ENCODE measurements at regions not wholly inside any gene's neighbourhood (a gene's known extent, or its start where the extent isn't known, plus 50 kb on each side); places are given as distances from the start of the nearest gene placed in this dataset.

GRCh38 chr12:92606956-92607355 lies 95.8 kb upstream of the PLEKHG7 start:
- TF ChIP-seq REST (IDR thresholded peaks at IDR 0.05; ENCODE audit: low read depth, low read length) (no peak), FOS (IDR thresholded peaks at IDR 0.05; ENCODE audit: borderline replicate concordance, extremely low read depth, insufficient read length) (no peak), BACH1 (IDR thresholded peaks at IDR 0.05; ENCODE audit: borderline replicate concordance) (no peak), EP300 (IDR thresholded peaks at IDR 0.05; ENCODE audit: borderline replicate concordance in 1 of 2, control insufficient read depth in 1 of 2, low read depth in 2 of 2, low read length in 2 of 2) (no peak), POLR2A (IDR thresholded peaks at IDR 0.05; ENCODE audit: low read depth, low read length) (no peak), BCL11A (IDR thresholded peaks at IDR 0.05; ENCODE audit: low read depth, low read length) (no peak), CEBPZ (IDR thresholded peaks at IDR 0.05; ENCODE audit: low read depth, low read length) (no peak), EZH2 (IDR thresholded peaks at IDR 0.05; ENCODE audit: borderline replicate concordance, control insufficient read depth, low read depth, low read length) (no peak)

Data from GM12878 (cell line).